ENCODE measurements at regions not wholly inside any gene's neighbourhood (a gene's known extent, or its start where the extent isn't known, plus 50 kb on each side); places are given as distances from the start of the nearest gene placed in this dataset.

DNA sequence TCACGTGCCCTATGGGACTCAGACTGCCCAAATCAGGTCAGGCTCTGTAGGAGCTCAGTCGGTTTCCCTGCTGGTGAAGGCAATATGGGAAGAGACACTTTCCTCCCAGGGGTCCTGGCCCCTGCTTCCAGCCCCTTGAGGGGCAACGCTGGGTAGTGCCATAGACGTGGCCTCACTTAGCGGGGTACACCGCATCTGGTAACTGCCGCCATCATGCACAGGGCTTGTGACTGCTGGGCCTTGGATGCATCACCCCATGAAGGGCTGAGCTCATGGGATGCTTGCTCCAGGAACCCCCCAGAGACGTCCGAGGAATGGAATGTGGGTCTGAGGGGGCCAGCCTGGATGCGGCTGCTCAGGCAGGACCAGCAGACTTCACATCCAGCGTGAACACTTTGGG is 127.3 kb upstream of the HDAC4 start:
- Histone ChIP-seq H3K27ac (ENCODE audit: low read depth in 1 of 2, low read length in 2 of 2) (no peak overlapping the region), H3K79me2 (ENCODE audit: insufficient read depth, low read length) (no peaks in the 10 kb centered on the region), H3K4me3 (replicated peaks in 1 of 3; ENCODE audit: low read depth in 2 of 3, low read length in 3 of 3) (no peak overlapping the region), H3K36me3 (replicated peaks in 1 of 2; ENCODE audit: control insufficient read depth in 1 of 2, insufficient read depth in 2 of 2, low read length in 2 of 2) (no peaks in the 10 kb centered on the region), H3K4me2 (replicated peaks; ENCODE audit: extremely low read depth, low read length, poor library complexity, severe bottlenecking) (no peak overlapping the region), H4K20me1 (ENCODE audit: insufficient read depth, low read length) (no peaks in the 10 kb centered on the region), H3K4me1 (ENCODE audit: control insufficient read depth in 1 of 2, insufficient read depth in 2 of 2, low read length in 2 of 2) (peaks cover 0 to 9% of the 10 kb centered on the region in 2 donors), H2AFZ (ENCODE audit: insufficient read depth, low read depth, low read length, poor library complexity, severe bottlenecking) (no peak overlapping the region), H3K9me3 (replicated peaks in 1 of 2; ENCODE audit: control insufficient read depth in 1 of 2, insufficient read depth in 1 of 2, low read length in 2 of 2) (peaks cover 0 to 10% of the 10 kb centered on the region in 2 donors), H3K27me3 (ENCODE audit: control insufficient read depth in 2 of 2, insufficient read depth in 2 of 2, low read length in 2 of 2) (no peaks in the 10 kb centered on the region), H3K9ac (ENCODE audit: insufficient read depth, low read length, poor library complexity, severe bottlenecking) (no peak overlapping the region)
- H3K9me3 Mint-ChIP-seq: peaks cover 0 to 10% (median 6%) of the 10 kb centered on the region in 7 donors
- no peak overlapping the region for H3K27ac Mint-ChIP-seq
- H3K4me3 Mint-ChIP-seq: no peak overlapping the region
- DNase-seq: no peak
- H3K36me3 Mint-ChIP-seq: no peaks in the 10 kb centered on the region
- intact Hi-C loops (cut with micrococcal nuclease): no loop called here
- WGBS (ENCODE audit: insufficient coverage): 99% methylated on average over 10 of the region's 11 CpGs
- peaks cover 8 to 23% (median 19%) of the 10 kb centered on the region in 3 donors for H3K27me3 Mint-ChIP-seq (ENCODE audit: low read depth in 3 of 3)
- peaks cover 8% of the 10 kb centered on the region for H3K4me1 Mint-ChIP-seq
- TF ChIP-seq, protein P1, sequence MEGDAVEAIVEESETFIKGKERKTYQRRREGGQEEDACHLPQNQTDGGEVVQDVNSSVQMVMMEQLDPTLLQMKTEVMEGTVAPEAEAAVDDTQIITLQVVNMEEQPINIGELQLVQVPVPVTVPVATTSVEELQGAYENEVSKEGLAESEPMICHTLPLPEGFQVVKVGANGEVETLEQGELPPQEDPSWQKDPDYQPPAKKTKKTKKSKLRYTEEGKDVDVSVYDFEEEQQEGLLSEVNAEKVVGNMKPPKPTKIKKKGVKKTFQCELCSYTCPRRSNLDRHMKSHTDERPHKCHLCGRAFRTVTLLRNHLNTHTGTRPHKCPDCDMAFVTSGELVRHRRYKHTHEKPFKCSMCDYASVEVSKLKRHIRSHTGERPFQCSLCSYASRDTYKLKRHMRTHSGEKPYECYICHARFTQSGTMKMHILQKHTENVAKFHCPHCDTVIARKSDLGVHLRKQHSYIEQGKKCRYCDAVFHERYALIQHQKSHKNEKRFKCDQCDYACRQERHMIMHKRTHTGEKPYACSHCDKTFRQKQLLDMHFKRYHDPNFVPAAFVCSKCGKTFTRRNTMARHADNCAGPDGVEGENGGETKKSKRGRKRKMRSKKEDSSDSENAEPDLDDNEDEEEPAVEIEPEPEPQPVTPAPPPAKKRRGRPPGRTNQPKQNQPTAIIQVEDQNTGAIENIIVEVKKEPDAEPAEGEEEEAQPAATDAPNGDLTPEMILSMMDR (IDR thresholded peaks at IDR 0.05): no peak

DNA sequence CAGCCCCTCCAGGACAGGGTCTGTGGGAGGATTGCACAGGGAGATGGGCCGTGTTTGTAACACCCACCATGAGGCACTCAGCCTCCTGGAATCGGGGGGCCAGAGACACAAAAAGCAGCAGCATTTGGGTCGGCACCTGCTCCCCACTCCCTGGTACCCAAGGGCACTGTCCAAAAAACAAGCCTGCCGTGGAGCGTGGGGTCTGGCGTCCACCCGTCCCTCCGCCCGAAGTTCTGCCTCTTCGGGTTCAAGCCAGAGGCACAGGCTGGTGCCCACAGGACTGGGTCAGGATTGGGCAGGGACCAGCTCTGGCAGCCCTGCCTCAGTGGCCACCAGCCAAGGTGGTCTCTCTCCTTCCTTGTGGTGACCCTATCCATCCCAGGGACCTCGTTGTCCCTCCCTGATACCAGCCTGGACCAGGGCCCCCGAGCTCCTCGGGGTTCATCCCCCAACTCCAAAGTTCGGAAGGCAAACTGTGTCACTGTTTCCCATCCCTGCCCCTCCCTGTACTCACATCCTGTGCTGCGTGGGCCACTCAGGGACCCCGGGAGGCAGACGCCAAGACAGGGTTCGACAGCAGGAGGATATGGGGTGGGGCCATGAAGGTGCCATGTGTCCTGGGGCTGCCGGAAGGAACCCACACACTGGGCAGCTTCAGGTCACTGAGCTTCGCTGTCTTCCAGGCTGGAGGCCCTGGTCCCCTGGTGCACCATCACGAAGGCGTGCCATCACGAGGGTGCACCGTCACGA is 126.0 kb upstream of the HDAC4 start:
- H4K20me1 ChIP-seq (ENCODE audit: insufficient read depth, low read length): no peaks in the 10 kb centered on the region
- no peak overlapping the region for H3K27ac ChIP-seq (ENCODE audit: low read depth in 1 of 2, low read length in 2 of 2)
- intact Hi-C loops (cut with micrococcal nuclease): no loop called here
- Mint-ChIP-seq H3K36me3 (no peaks in the 10 kb centered on the region), H3K9me3 (peaks cover 0 to 10% (median 6%) of the 10 kb centered on the region in 7 donors), H3K27me3 (ENCODE audit: low read depth in 3 of 3) (peaks cover 9 to 19% (median 18%) of the 10 kb centered on the region in 3 donors), H3K4me1 (peaks cover 11% of the 10 kb centered on the region), H3K27ac (no peak overlapping the region), H3K4me3 (no peak overlapping the region)
- H3K27me3 ChIP-seq (ENCODE audit: control insufficient read depth in 2 of 2, insufficient read depth in 2 of 2, low read length in 2 of 2): no peaks in the 10 kb centered on the region
- TF ChIP-seq, protein P1 (IDR thresholded peaks at IDR 0.05): no peak
- no peak overlapping the region for H2AFZ ChIP-seq (ENCODE audit: insufficient read depth, low read depth, low read length, poor library complexity, severe bottlenecking)
- H3K9ac ChIP-seq (ENCODE audit: insufficient read depth, low read length, poor library complexity, severe bottlenecking): no peak overlapping the region
- no peaks in the 10 kb centered on the region for H3K79me2 ChIP-seq (ENCODE audit: insufficient read depth, low read length)
- peaks cover 1 to 4% of the 10 kb centered on the region in 2 donors for H3K4me1 ChIP-seq (ENCODE audit: control insufficient read depth in 1 of 2, insufficient read depth in 2 of 2, low read length in 2 of 2)
- H3K4me3 ChIP-seq (replicated peaks in 1 of 3; ENCODE audit: low read depth in 2 of 3, low read length in 3 of 3): no peak overlapping the region
- 98% methylated on average over 17 of the region's 25 CpGs for WGBS (ENCODE audit: insufficient coverage)
- H3K36me3 ChIP-seq (replicated peaks in 1 of 2; ENCODE audit: control insufficient read depth in 1 of 2, insufficient read depth in 2 of 2, low read length in 2 of 2): no peaks in the 10 kb centered on the region
- H3K4me2 ChIP-seq (replicated peaks; ENCODE audit: extremely low read depth, low read length, poor library complexity, severe bottlenecking): no peak overlapping the region
- no peak for DNase-seq
- peaks cover 0 to 10% of the 10 kb centered on the region in 2 donors for H3K9me3 ChIP-seq (replicated peaks in 1 of 2; ENCODE audit: control insufficient read depth in 1 of 2, insufficient read depth in 1 of 2, low read length in 2 of 2)
